Ovary (tissue), 7 donors: ENCODE measurements at regions not wholly inside any gene's neighbourhood (a gene's known extent, or its start where the extent isn't known, plus 50 kb on each side); places are given as distances from the start of the nearest gene placed in this dataset.
A peak's percentile ranks its signal among the peaks of the same experiment; 100 is the strongest.
"Not testable (repeated sequence)": the region's sequence is repeated elsewhere in the genome, so short reads cannot be mapped to it uniquely, and the experiment has no call there.

ENCODE experiments used
- DNase-seq, 5 donors: peaks; one replicate each; pipeline ENCODE4 v3.0.0-alpha.2; 2019 to 2020
- H3K27ac ChIP-seq, 2 donors: fragments of 200-600 bp; one replicate each; pipeline versions ENCODE4 v1.5.1 to v1.8.0; 2019 to 2022
- H3K27me3 ChIP-seq: fragments of 200-600 bp; one replicate; pipeline ENCODE4 v1.8.0; 2022
- H3K36me3 ChIP-seq: fragments of 200-600 bp; sonication (generic); one replicate; pipeline ENCODE4 v1.5.1; 2019
- H3K4me1 ChIP-seq: one replicate; pipeline ENCODE4 v1.8.1; 2013; ENCODE audit warnings: mild to moderate bottlenecking, moderate library complexity; ENCODE audit not compliant: insufficient read depth
- H3K4me3 ChIP-seq: fragments of 200-600 bp; sonication (generic); one replicate; pipeline ENCODE4 v1.5.1; 2017
- H3K9me3 ChIP-seq, 2 donors: fragments of 200-600 bp in 1 of 2; sonication (generic) in 1 of 2; one replicate each; pipeline versions ENCODE4 v1.5.1 to v1.8.1; 2013 to 2019; ENCODE audit warnings: mild to moderate bottlenecking in 1 of 2, moderate library complexity in 1 of 2
- WGBS, 3 donors: extraction: QIAGEN DNeasy Blood & Tissue Kit in 1 of 3; methylation state at CpG; one replicate each; pipeline versions ENCODE4 v1.1.5 to v1.1.7; 2013 to 2017; 5-methylcytosine and 5-hydroxymethylcytosine counted together
- intact Hi-C, 4 donors: fragments of 100-400 bp; cut with DNase I; formaldehyde crosslinking; loops; one replicate each; pipeline versions ENCODE4 v1.11.0 to v1.15.1; 2022 to 2023
- donor health status: DM: no; HTN: no; CAD: no; lungs with moderate emphysema.
- donor health status: DM: no; HTN: no; CAD: no.
- donor health status: Bipolar disorder and iron deficiency.
- donor health status: DM: no; HTN: no; CAD: no.
- donor health status: DM: yes; HTN: yes; CAD: no.

DNA sequence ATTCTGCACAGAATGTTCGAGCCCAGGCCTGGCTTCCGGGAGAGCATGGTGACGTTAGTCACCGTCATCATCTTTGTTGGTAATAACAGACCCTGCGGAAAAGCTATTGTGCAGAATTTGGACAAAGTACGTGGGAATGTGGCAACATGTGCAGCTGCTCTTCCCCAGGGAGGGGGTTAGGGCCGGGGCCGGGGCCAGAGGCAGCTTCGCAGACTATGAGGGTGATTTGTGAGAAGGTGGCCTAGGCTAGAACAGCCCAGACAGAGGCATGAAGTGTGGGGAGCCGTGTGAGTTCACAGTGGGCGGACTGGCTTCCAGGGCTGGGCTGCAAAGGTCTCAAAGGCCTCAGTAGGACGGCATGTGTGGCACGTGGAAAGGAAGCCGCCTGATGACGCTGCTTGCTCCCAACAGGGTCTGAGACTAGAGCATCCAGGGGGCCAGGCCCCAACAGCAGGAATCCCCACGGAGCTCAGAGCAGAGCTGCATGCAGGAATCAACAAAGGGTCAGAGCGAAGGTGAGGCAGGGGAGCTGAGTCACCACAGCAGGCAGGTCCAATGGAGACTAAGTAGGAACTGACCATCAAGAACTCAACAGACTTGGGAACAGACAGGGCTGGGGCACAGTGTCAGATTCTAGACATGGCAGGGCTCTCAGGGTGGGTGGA is 109.2 kb downstream of the NPIPB11 start:
- H3K4me3 ChIP-seq, H3K36me3 ChIP-seq, H3K9me3 ChIP-seq, intact Hi-C loops, H3K27me3 ChIP-seq, H3K27ac ChIP-seq, DNase-seq, H3K4me1 ChIP-seq: not testable (repeated sequence)
- WGBS, 3 donors = 94 to 95% (median 94%) methylated on average over 17 of the region's 17 CpGs

DNA sequence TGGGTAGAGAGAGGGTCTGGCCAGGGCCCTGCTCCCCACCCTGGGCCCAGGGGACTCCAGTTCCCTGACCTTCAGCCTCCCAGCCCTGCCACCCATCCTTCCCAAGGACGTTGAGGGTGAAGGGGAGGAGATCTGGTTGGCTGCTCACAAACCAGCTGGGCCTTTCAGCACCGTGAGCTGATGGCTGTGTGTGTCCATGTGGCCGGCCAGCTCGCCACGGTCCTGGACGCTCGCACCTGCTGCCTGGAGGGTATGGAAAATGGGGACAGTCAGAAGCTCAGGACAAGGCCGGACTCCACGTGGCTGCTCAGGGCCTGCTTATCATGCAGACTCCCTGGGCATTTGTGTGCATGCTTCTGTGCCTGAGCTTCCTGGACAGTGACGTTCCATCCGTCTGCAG is 110.3 kb downstream of the NPIPB11 start:
- DNase-seq, H3K27me3 ChIP-seq, H3K27ac ChIP-seq, H3K36me3 ChIP-seq, H3K4me3 ChIP-seq, H3K9me3 ChIP-seq, H3K4me1 ChIP-seq, intact Hi-C loops: not testable (repeated sequence)
- 87 to 90% (median 90%) methylated on average over 11 of the region's 11 CpGs for WGBS, 3 donors

DNA sequence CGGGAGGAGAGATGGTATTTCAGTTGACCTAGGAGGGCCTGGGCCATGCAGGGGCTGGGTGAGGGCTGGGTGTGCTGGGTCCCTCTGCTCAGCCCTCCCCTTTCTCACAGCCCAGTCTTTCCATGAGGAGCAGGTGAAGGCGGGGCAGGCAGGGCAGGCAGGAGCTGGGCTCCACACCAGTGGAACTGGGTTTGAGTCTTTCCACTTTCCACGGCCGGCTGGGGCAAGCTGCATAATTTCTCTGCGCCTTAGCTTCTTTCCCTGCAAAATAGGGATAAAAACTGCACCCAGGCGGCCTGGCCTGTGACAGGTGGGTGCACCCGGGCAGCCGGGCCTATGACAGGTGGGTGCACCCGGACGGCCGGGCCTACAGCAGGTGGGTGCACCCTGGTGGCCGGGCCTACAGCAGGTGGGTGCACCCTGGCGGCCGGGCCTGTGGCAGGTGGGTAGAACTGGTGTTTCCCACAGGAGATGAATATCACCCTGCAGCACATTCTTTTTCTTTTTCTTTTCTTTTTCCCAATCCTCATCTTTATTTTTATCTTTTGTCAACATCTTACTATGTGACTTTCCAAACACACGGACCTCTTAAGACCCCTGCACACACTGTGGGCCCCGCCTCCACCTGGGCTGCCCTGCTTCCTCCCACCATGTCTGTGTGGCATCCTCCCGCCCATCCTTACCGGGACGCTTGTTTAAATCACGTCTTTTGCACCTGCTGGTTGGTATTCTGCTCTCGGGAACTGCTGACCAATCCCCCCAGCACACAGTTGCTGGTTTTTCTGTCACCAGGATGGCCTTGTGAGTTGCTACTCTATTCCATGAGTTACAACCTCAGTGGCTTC is 111.3 kb downstream of the NPIPB11 start:
- DNase-seq, H3K27me3 ChIP-seq, H3K27ac ChIP-seq, H3K36me3 ChIP-seq, H3K9me3 ChIP-seq, H3K4me1 ChIP-seq, H3K4me3 ChIP-seq, intact Hi-C loops: not testable (repeated sequence)
- WGBS, 3 donors = 90 to 92% (median 91%) methylated on average over 21 of the region's 21 CpGs

GRCh38 chr16:29294400-29294933 is 112.0 kb downstream of the NPIPB11 start:
- intact Hi-C loops, H3K27me3 ChIP-seq, DNase-seq, H3K27ac ChIP-seq, H3K4me1 ChIP-seq, H3K36me3 ChIP-seq, H3K4me3 ChIP-seq, H3K9me3 ChIP-seq: not testable (repeated sequence)
- 87 to 96% (median 90%) methylated on average over 12 of the region's 12 CpGs for WGBS, 3 donors

- H3K27me3 ChIP-seq, H3K4me3 ChIP-seq, intact Hi-C loops, H3K36me3 ChIP-seq, DNase-seq, H3K27ac ChIP-seq, H3K9me3 ChIP-seq: not testable (repeated sequence)
- peaks cover 12% of the 10 kb centered on the region for H3K4me1 ChIP-seq
- 89 to 90% (median 89%) methylated on average over 6 to 7 of the region's 9 CpGs for WGBS, 3 donors
These were observed 113.0 kb downstream of the NPIPB11 start for GRCh38 chr16:29293545-29293944.

DNA sequence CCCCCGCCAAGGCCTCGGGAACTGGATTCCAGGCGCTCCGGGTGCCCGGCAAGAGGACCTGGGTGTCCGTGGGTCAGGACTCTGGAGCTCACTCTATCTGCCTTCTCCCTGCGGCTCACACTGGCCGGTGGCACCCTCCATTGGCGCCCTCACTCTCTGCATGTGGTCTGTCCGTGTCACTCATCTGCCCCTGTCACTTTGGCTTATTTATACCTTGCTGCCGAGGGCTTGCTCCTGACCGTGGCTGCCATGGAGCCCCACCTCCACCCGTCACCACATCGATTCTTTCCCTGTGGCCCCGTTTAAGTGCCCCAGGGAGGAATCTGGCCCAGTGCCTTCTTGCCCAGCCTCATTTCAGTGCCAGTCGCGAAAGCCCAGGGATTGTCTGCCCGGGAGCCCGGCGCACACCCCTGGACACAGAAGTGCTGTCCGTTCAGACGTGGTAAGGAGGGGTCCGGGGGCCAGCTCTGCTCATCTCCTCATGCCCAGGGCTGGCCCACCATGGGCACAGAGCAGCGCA is 113.5 kb downstream of the NPIPB11 start:
- H3K9me3 ChIP-seq, H3K36me3 ChIP-seq, H3K27ac ChIP-seq, H3K4me3 ChIP-seq, H3K27me3 ChIP-seq, intact Hi-C loops: not testable (repeated sequence)
- H3K4me1 ChIP-seq = peaks cover 14% of the 10 kb centered on the region
- peak in 3 of 5 donors; percentile 27 to 40 (median 32) for DNase-seq
- 82 to 94% (median 90%) methylated on average over 18 to 23 of the region's 24 CpGs for WGBS, 3 donors

DNA sequence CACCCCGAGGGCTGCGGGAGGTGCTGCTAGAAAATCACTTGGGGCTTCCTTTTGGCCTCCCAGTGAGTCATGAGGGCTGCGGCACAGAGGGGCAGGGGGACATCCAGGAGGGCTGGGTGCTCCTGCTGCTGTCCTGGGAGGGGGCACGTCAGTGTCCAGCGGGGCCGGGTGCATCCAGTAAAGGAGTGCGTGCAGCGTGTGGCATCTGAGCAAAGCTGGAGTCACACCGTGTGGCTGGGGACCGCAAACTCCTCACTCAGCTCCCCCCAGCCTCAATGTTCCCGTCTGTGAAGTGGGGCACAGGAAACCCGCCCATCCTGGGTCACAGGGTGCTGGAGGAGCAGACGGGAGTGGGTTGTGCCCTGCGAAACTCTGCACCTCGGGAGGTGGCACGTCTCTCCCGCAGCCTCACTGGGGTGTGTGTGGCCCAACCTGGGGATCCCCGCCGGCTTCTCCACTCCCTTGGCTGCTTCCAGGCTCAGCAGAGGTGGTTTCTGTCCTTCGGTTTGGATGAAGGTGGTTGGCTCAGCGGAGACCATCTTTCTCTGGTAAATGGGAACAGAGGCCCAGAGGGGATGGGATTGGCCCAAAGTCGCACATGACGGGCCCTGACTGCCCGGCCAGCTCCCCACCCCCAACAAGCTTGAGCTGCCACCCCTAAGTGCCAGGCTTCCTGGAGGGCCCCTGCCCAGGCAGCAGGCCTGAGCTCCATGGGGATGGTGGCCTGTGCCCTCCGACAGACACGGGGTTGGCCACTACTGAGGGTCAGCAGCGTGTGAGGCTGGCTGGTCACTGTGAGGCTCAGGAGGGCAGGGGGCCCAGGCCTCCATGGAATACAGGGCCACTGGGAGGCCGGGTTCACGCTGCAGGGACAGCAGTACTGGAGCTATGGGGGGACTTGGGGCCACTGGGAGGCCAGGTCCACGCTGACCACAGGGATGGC is 114.9 kb downstream of the NPIPB11 start:
- H3K9me3 ChIP-seq, H3K4me3 ChIP-seq, H3K36me3 ChIP-seq, H3K27me3 ChIP-seq, intact Hi-C loops: not testable (repeated sequence)
- WGBS, 3 donors = 77 to 87% (median 86%) methylated on average over 22 to 28 of the region's 30 CpGs
- Histone ChIP-seq H3K4me1 (peaks cover 17% of the 10 kb centered on the region), H3K27ac (peak overlapping the region; percentile 72 to 73)
- peak in 3 of 5 donors; percentile 46 to 48 (median 46) for DNase-seq
